ENCODE measurements at regions not wholly inside any gene's neighbourhood (a gene's known extent, or its start where the extent isn't known, plus 50 kb on each side); places are given as distances from the start of the nearest gene placed in this dataset.
"Not testable (repeated sequence)": the region's sequence is repeated elsewhere in the genome, so short reads cannot be mapped to it uniquely, and the experiment has no call there.

DNA sequence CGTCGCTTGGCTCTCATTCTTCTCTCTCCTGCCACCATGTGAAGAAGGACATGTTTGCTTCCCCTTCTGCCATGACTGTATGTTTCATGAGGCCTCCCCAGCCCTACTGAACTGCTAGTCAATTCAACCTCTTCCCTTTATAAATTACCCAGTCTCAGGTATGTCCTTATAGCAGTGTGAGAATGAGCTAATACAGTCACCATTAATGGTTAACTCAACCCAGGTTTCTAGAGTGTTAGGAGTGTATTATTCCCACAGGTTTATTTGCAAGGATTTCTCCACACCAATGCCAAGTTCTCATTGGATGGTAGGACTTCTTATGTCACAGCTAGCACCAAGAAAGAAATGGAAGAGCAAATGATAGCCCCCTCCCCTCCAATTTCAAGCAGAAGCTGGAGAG lies 71.9 kb downstream of the DYNAP start:
- DNase-seq (ENCODE audit: low spot score) = no peak

DNA sequence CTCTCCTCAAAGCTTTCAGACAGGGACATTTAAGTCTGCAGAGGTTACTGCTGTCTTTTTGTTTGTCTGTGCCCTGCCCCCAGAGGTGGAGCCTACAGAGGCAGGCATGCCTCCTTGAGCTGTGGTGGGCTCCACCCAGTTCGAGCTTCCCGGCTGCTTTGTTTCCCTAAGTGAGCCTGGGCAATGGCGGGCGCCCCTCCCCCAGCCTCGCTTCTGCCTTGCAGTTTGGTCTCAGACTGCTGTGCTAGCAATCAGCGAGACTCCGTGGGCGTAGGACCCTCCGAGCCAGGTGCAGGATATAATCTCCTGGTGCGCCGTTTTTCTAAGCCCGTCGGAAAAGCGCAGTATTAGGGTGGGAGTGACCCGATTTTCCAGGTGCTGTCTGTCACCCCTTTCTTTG lies 78.7 kb downstream of the DYNAP start:
- not testable (repeated sequence) for DNase-seq (ENCODE audit: low spot score)

- peak; percentile 34 for DNase-seq (ENCODE audit: low spot score)
These were observed 80.3 kb downstream of the DYNAP start for GRCh38 chr18:54671291-54671881.

GRCh38 chr18:54672109-54672508 lies 81.1 kb downstream of the DYNAP start:
- no peak for DNase-seq (ENCODE audit: low spot score)

- DNase-seq (ENCODE audit: low spot score) = peak; percentile 58
These were observed 81.9 kb downstream of the DYNAP start for GRCh38 chr18:54672846-54673475.

DNA sequence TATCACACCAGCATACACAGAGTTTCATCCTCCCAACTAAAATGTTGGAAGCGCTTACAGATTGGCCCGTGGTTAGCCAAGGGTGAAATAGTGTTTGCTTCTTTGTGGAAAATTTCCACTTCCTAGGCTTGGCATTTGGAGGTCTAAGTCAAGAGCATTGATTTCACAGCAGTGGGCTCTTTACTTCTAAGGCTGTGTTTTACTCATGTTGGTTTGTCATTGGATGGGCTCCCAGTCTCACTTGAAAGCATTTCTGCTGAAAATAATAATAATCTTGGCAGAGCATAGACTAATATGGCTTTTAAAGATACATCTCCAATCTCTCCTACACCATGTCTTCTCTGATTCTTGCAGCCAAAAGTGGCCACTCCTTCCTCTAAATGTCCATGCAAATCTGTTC lies 82.9 kb downstream of the DYNAP start:
- no peak for DNase-seq (ENCODE audit: low spot score)

DNA sequence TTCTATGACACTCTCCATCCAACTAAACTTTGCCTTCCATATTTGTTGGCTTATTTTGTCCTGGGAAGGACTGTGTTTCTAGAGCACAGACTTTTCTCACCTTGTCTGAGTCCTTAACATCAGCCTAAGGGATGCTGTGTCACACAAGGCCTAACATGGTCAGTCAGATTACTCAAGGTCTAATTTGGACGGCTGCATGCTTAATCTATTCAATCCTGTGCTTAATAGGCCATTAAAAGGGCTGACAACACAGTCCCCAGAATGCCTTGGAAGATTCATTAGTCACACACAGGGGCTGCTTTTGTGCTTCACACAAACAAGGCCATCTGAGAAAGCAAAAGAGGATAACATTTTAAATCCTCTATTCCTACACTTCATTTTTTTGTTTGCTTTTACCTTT lies 84.0 kb downstream of the DYNAP start:
- DNase-seq (ENCODE audit: low spot score) = no peak

DNA sequence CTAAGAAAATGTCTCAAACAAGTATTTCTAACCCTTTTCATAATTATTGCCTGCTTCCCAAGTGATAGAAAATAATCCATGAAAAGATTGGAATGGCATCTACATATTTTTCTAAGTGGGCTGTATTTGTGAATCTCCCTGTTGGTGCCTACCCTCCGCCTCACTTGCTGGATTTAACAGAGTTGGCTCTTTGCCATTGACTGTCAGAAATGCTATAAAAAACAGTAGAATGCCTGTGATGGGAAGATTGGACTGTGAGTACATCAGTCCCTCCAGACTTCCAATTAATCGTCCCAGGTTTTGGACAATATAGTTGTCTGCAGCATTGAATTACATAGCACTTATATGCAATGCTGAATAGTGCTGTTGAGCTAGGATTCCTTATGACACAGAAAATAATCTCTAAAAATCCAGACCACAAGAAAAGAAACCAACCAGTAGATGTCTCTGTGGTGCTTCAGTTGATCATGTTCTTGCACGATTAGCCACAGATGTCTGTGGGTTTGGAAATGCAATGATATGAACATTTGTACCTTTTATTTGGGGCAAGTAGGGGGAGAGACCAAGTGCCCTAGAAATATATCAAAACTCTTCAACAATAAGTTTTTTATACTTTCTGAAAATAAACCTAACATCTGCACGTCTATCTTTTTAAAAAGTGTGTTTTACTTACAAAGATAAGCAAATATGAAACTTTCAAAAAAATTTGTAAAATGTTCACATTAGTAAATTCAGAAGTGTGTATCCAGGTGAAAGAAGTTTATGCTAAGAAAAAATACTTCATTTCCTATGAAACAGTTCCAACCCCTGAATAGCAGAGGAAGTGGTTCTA lies 88.5 kb downstream of the DYNAP start:
- DNase-seq (ENCODE audit: low spot score) = peak; percentile 56

- DNase-seq (ENCODE audit: low spot score) = no peak
These were observed 93.7 kb downstream of the DYNAP start for GRCh38 chr18:54684784-54685183.

DNA sequence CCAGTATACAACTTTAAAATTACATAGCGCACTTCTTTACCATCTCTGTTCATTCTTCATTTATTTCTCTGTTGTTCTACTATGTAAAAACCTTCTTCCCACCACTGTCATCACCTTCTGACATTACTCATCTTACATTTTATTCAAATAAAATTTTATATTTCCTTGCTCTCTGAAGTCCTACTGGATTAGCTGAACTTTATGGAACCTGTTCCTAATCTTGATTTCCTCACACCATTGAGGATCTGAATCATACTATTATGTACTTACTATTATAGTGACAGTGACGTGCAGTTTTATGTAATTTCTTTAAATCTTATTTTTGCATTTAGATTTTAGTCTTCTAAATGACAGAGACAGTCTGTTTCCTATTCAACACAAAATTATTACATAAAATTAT lies 98.3 kb downstream of the DYNAP start:
- DNase-seq (ENCODE audit: low spot score) = no peak

GRCh38 chr18:54690198-54690597 lies 99.2 kb downstream of the DYNAP start:
- no peak for DNase-seq (ENCODE audit: low spot score)

GRCh38 chr18:54692463-54692862 lies 101.4 kb downstream of the DYNAP start:
- DNase-seq (ENCODE audit: low spot score) = no peak

DNA sequence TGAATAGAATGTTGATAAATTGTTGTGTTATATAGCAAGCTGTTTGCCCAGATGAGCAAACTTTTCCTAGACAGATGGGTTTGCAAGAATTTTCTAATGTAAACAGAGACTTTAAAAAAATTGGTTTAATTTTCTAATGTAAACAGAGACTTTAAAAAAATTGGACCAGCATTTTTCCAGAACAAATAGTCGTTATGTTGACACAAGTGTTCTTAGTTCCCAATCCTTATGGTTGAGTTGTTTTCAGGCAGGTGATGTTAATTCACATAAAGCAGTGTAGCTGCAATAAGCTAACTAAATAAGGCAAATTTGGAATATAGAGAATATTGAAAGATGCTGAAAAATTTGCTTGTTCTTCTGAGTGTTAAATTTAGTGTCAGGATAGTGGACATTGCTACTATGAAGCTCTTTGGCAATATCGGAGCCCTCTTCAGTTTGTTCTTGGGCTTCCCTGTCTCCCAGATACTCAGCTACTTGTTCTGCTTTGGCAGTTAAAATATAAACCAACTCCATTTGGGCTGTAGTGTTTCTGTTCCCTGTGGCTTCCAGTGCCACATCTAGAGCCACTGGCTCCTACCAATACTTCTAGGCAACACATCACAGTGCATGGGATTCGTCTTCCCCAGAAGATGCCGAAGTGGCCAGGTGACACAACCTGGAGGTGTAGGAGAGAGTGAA lies 105.7 kb downstream of the DYNAP start:
- no peak for DNase-seq (ENCODE audit: low spot score)

DNA sequence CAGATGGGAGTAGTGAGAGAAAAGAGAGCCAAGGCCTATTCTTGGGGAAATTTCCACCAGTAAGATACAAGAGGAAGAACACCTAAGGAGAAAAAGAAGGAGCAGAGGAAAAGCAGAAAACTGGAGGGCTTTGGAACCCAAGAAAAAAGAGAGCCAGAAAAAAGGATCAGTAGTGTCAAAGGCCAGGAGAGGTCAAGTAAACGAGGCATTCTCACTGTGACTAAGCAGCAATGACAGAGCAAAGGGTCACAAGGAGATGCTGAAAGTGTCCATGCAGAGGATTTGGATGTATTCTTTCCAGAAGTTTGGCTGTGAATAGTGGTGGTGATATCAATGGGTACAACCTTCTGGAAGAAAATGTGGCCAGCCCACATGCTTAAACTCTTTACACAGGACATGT lies 109.5 kb downstream of the DYNAP start:
- no peak for DNase-seq (ENCODE audit: low spot score)

DNA sequence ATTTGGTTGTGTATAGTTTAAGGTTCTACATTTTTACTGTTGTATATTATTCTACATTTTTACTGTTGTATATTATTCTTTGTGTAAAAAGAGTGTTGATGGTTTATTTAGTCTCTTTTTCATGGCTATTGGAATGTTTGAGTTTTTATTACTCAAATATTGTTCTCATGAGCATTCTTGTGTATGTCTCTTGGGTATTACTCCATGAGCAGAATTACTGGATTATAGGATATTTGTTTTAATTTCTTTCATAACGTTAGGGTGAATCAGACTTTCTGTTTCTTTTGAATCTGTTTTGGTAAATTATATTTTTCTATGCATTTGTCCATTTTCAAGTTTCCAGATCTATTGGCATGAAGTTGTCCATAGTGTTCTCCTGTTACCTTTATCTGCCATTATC lies 111.6 kb downstream of the DYNAP start:
- no peak for DNase-seq (ENCODE audit: low spot score)

- no peak for DNase-seq (ENCODE audit: low spot score)
These were observed 118.0 kb upstream of the RAB27B start for GRCh38 chr18:54710074-54710899.

- no peak for DNase-seq (ENCODE audit: low spot score)
These were observed 117.4 kb upstream of the RAB27B start for GRCh38 chr18:54710900-54711281.

- peak; percentile 41 for DNase-seq (ENCODE audit: low spot score)
These were observed 116.0 kb upstream of the RAB27B start for GRCh38 chr18:54712306-54712705.

DNA sequence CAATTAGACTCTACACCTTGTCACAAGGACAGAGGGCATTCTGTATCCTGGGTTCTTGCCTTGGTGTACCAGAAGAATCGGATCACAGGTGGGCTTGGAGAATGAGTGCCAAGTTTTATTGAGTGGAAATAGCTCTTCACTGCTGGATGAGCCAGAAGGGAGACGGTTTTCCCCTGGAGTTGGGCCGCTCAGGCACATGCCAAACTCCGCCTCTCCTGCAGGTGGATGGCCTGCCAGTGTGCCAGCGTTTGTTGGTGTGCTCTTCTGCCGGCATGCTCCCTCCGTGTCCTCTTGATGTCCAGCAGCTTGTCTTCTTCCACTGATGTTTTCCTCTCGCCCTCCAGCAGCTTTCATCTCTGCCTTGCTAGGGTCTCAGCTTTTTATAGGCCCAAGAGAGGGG lies 115.5 kb upstream of the RAB27B start:
- no peak for DNase-seq (ENCODE audit: low spot score)

DNA sequence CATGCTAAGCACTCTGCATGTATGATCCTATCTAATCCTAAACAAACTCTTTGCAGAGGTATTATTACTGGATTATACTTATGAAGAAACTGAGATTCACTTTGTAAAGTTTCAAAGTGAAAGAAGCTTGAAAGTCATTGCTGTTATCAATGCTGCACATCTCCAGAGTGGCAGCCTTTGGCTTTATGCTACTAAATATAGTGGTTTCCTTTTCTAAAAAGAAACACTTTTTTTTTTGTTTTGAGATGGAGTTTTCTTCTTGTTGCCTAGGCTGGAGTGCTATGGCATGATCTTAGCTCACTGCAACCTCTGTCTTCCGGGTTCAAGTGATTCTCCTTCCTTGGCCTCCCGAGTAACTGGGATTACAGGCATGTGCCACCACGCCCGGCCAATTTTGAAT lies 114.9 kb upstream of the RAB27B start:
- DNase-seq (ENCODE audit: low spot score) = no peak

DNA sequence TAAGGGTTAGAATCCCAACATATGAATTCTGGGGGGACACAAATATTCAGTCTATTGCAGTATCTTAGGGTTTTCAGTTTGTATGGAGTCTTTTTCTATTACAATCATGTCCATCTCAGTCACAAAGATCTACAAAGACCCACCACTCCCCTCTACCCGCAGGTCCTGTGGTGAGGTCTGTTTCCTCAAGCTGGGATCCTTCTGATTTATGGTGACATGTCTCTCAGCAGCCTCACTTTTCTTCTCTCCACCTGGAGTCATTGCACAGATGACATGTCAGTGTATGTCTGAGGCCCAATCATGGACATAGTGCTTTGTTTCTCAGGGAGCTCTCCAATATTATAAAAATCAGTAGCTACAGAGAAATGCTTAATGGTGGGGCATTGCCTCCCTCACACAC lies 113.4 kb upstream of the RAB27B start:
- DNase-seq (ENCODE audit: low spot score) = no peak

GRCh38 chr18:54716586-54716985 lies 111.7 kb upstream of the RAB27B start:
- no peak for DNase-seq (ENCODE audit: low spot score)

All from LoVo (cell line).